HFFc6 (cell line): ENCODE measurements at regions not wholly inside any gene's neighbourhood (a gene's known extent, or its start where the extent isn't known, plus 50 kb on each side); places are given as distances from the start of the nearest gene placed in this dataset.
A peak's percentile ranks its signal among the peaks of the same experiment; 100 is the strongest.

Experiments
- DNase-seq: peaks from one replicate; pipeline ENCODE4 v3.0.0-alpha.2; 2018
- H3K27ac Mint-ChIP-seq: 2 replicates; pipeline ENCODE4 v1.8.0; 2020; ENCODE audit warnings: mild to moderate bottlenecking, mixed read lengths
- H3K27me3 Mint-ChIP-seq: 2 replicates; pipeline ENCODE4 v1.8.0; 2021; ENCODE audit warnings: mild to moderate bottlenecking, moderate library complexity, mixed read lengths; ENCODE audit not compliant: insufficient read depth
- H3K36me3 Mint-ChIP-seq: 2 replicates; pipeline ENCODE4 v1.8.0; 2021; ENCODE audit warnings: low read depth, mixed read lengths
- H3K4me1 Mint-ChIP-seq: 2 replicates; pipeline ENCODE4 v1.8.0; 2020; ENCODE audit warnings: low read depth, mixed read lengths
- H3K4me3 Mint-ChIP-seq: 2 replicates; pipeline ENCODE4 v1.8.0; 2020; ENCODE audit warnings: mild to moderate bottlenecking, moderate library complexity, mixed read lengths
- H3K9me3 Mint-ChIP-seq: 2 replicates; pipeline ENCODE4 v1.8.0; 2020; ENCODE audit warnings: mild to moderate bottlenecking, mixed read lengths
- CTCF ChIP-seq: fragments of 200-600 bp; sonication (generic); IDR thresholded peaks from 2 replicates; pipeline ENCODE4 v1.5.0; 2021; ENCODE audit warnings: antibody characterized with exemption, mild to moderate bottlenecking

DNA sequence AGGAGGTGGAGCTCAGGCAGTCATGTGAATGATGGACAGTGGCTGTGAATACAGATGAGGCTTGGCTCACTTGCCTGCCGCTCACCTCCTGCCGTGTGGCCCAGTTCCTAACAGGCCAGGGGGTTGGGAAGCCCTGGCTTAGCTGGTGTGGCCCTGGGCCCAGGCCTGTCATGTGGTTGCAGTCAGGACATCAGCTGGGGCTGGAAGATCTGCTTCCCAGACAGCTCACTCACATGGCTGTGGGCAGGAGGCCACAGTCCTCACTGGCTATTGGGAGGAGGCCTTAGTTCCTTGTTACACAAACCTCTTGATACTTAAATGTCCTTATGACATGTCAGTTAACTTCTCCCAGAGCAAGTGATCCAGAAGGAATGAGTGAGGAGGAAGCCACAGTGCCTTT lies 138.8 kb upstream of the CSF3R start:
- Mint-ChIP-seq H3K9me3 (no peaks in the 10 kb centered on the region), H3K36me3 (no peaks in the 10 kb centered on the region), H3K4me3 (no peak overlapping the region), H3K27me3 (peaks cover 10% of the 10 kb centered on the region), H3K27ac (no peak overlapping the region), H3K4me1 (no peaks in the 10 kb centered on the region)
- DNase-seq: no peak
- no peak for TF ChIP-seq CTCF

GRCh38 chr1:36620142-36620541 lies 137.4 kb upstream of the CSF3R start:
- Mint-ChIP-seq H3K4me3 (no peak overlapping the region), H3K27me3 (peaks cover 6% of the 10 kb centered on the region), H3K4me1 (no peaks in the 10 kb centered on the region), H3K36me3 (no peaks in the 10 kb centered on the region), H3K27ac (no peak overlapping the region), H3K9me3 (no peaks in the 10 kb centered on the region)
- no peak for TF ChIP-seq CTCF
- no peak for DNase-seq

DNA sequence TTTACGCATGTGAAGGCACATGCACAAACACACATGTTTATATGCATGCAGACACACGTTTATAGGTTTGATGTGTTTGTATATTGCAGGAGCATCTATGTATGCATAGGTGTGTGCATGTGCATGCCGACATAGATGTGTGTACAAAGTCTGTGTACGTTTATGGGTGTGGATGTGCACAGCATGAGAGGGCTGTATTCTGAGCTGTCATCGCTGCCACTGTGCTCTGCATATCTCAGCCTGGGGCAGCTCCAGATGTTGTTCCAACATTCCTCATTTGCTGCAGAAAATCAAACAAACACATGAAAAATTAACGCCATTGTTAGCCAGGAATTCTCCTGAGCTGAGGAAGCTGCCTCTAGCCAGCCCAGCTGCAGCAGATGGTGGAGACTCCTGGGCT lies 132.3 kb upstream of the CSF3R start:
- Mint-ChIP-seq H3K27me3 (peaks cover 1% of the 10 kb centered on the region), H3K4me3 (no peak overlapping the region), H3K36me3 (no peaks in the 10 kb centered on the region), H3K4me1 (no peaks in the 10 kb centered on the region), H3K9me3 (no peaks in the 10 kb centered on the region), H3K27ac (no peak overlapping the region)
- DNase-seq: no peak
- no peak for TF ChIP-seq CTCF

GRCh38 chr1:36614571-36614970 lies 131.9 kb upstream of the CSF3R start:
- DNase-seq: no peak
- TF ChIP-seq CTCF: no peak

DNA sequence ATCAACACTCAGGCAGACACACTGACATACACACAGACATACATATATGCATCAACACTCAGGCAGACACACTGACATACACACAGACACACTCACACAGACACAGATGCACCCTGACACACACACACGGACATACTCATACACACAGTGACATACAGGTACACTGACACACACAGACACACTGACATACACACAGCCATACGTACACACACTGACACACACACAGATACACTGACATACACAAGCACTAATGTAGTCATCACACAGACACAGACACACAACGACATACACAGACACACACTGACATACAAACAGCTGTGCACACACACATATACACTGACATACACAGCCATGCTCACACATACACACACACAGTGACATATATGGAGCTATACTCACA lies 131.0 kb upstream of the CSF3R start:
- Mint-ChIP-seq H3K27ac (no peak overlapping the region), H3K9me3 (no peaks in the 10 kb centered on the region), H3K4me3 (no peak overlapping the region), H3K36me3 (no peaks in the 10 kb centered on the region), H3K4me1 (no peaks in the 10 kb centered on the region), H3K27me3 (peaks cover 1% of the 10 kb centered on the region; the same call in 1 of the 2 replicates)
- no peak for DNase-seq
- no peak for TF ChIP-seq CTCF

More at GRCh38 chr1:36614571-36614970, 131.9 kb upstream of the CSF3R start:
- no peaks in the 10 kb centered on the region for H3K4me1 Mint-ChIP-seq
- H3K4me3 Mint-ChIP-seq: no peak overlapping the region
- no peak overlapping the region for H3K27ac Mint-ChIP-seq
- no peaks in the 10 kb centered on the region for H3K9me3 Mint-ChIP-seq
- H3K27me3 Mint-ChIP-seq: peaks cover 1% of the 10 kb centered on the region; the same call in 1 of the 2 replicates
- no peaks in the 10 kb centered on the region for H3K36me3 Mint-ChIP-seq

DNA sequence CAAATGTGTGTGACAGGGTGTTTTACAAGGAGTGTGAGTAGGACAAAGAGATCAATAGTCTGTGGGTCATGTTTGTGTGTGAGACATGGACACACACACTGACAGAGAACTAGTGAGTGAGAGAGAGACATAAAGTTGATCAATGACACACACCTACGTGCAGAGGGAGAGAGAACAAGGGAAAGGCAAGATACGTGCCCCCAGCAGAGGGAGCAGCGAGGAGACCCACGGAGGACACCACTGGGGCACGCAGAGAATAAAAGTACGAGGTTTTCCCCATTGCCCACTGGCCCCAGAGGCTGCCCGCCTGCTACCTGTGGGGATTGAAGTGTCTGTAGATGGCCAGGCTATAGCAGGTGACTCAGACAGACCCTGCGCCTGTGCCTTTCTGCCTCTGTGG lies 130.2 kb upstream of the CSF3R start:
- Mint-ChIP-seq H3K36me3 (no peaks in the 10 kb centered on the region), H3K27me3 (peaks cover 3% of the 10 kb centered on the region), H3K4me3 (no peak overlapping the region)

More for the DNA sequence above, 130.2 kb upstream of the CSF3R start:
- H3K27ac Mint-ChIP-seq: no peak overlapping the region
- peak; percentile 26; the same call in 1 of the 2 replicates for TF ChIP-seq CTCF
- H3K9me3 Mint-ChIP-seq: no peaks in the 10 kb centered on the region
- H3K4me1 Mint-ChIP-seq: no peaks in the 10 kb centered on the region
- DNase-seq: no peak
